ENCODE measurements at regions not wholly inside any gene's neighbourhood (a gene's known extent, or its start where the extent isn't known, plus 50 kb on each side); places are given as distances from the start of the nearest gene placed in this dataset.

DNA sequence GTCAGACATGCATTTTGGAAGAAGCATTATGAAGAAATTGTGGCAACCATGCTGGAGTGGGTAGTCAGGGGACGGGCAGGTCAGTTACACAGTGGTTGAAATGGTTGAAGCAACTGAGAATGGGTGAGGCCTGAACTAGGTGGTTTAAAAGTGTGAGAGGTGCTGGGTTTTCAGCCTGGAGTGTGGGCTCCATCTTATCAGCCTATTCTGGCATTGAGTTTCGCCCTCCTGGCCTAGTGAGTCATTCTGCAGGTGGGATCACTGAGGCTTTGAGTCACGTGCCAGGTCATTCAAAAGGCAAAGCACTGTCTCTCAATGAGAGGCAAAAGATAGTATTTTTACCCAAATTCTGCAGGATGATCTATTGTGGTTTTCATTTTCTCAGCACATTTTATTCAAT is 181.9 kb upstream of the CHD6 start:
- no peaks in the 10 kb centered on the region for H3K27me3 ChIP-seq (ENCODE audit: control insufficient read depth, extremely low read depth, insufficient read depth, low read length)
- H3K4me2 ChIP-seq (ENCODE audit: control insufficient read depth, extremely low read depth, insufficient read depth, low read depth, low read length) = no peak overlapping the region
- H3K79me2 ChIP-seq (ENCODE audit: control insufficient read depth, insufficient read depth, low read length) = no peaks in the 10 kb centered on the region
- dilution Hi-C loops (cut with MboI; ENCODE audit: extremely low pct_ligation_motif_present, low sequenced_read_pairs) = no loop called here
- no peak for TF ChIP-seq EZH2 (IDR thresholded peaks at IDR 0.05; ENCODE audit: low read length)
- TF ChIP-seq, protein P1, sequence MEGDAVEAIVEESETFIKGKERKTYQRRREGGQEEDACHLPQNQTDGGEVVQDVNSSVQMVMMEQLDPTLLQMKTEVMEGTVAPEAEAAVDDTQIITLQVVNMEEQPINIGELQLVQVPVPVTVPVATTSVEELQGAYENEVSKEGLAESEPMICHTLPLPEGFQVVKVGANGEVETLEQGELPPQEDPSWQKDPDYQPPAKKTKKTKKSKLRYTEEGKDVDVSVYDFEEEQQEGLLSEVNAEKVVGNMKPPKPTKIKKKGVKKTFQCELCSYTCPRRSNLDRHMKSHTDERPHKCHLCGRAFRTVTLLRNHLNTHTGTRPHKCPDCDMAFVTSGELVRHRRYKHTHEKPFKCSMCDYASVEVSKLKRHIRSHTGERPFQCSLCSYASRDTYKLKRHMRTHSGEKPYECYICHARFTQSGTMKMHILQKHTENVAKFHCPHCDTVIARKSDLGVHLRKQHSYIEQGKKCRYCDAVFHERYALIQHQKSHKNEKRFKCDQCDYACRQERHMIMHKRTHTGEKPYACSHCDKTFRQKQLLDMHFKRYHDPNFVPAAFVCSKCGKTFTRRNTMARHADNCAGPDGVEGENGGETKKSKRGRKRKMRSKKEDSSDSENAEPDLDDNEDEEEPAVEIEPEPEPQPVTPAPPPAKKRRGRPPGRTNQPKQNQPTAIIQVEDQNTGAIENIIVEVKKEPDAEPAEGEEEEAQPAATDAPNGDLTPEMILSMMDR (optimal IDR thresholded peaks at IDR 0.05 in 1 of 3, IDR thresholded peaks at IDR 0.05 in 1 of 3, conservative IDR thresholded peaks at IDR 0.05 in 1 of 3; ENCODE audit: extremely low read depth in 1 of 3, insufficient read depth in 2 of 3, low read length in 3 of 3) = no peak
- H3K36me3 ChIP-seq (ENCODE audit: control insufficient read depth in 2 of 2, extremely low read depth in 1 of 2, insufficient read depth in 2 of 2, low read length in 2 of 2) = no peaks in the 10 kb centered on the region
- no peak overlapping the region for H2AFZ ChIP-seq (ENCODE audit: control insufficient read depth, low read length)
- no peak for FAIRE-seq
- H3K9me3 ChIP-seq (ENCODE audit: control insufficient read depth, low read depth, low read length) = no peaks in the 10 kb centered on the region
- no peak overlapping the region for H3K4me3 ChIP-seq (ENCODE audit: control insufficient read depth in 2 of 3, extremely low read depth in 1 of 3, insufficient read depth in 2 of 3, low read depth in 1 of 3, low read length in 3 of 3)
- H3K9me1 ChIP-seq (ENCODE audit: control insufficient read depth, extremely low read depth, insufficient read depth, low read length) = no peaks in the 10 kb centered on the region
- no peaks in the 10 kb centered on the region for H3K4me1 ChIP-seq (ENCODE audit: control insufficient read depth, extremely low read depth, insufficient read depth, low read length)
- H3K27ac ChIP-seq (ENCODE audit: control insufficient read depth, insufficient read depth, low read length) = no peak overlapping the region
- H4K20me1 ChIP-seq (ENCODE audit: control insufficient read depth, extremely low read depth, insufficient read depth, low read length) = no peaks in the 10 kb centered on the region
- H3K9ac ChIP-seq (ENCODE audit: control insufficient read depth, extremely low read depth, insufficient read depth, low read length) = no peak overlapping the region
- no peak for DNase-seq (ENCODE audit: low read depth, low spot score)

DNA sequence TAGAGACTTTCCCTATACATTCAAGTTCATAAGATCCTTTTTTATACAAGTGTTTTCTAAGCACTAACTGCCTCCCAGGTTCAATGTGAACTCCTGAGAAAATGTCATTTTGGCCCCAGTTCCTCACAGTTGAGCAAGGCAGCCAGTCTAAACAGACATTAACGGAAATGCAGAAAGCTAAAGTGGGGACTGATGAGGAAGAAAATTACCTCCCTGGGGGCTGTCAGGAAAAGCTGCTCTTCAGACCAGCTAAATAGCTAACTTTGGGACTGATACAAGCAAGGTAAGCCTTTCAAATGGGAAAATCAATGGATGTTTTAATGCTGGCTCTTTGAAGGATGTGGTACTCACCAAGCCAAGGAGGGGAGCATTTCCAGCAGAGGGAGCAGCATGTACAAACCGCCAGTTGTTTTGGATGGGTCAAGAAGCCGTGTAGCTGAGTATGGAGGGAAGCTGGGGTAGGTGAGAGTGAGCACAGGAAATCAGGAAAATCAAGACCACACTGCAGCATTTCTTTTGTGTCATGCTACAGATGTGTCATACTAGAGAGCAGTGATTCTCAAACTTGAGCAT is 180.8 kb upstream of the CHD6 start:
- H3K27me3 ChIP-seq (ENCODE audit: control insufficient read depth, extremely low read depth, insufficient read depth, low read length) = no peaks in the 10 kb centered on the region
- FAIRE-seq (no peak), DNase-seq (ENCODE audit: low read depth, low spot score) (no peak)
- no peaks in the 10 kb centered on the region for H3K36me3 ChIP-seq (ENCODE audit: control insufficient read depth in 2 of 2, extremely low read depth in 1 of 2, insufficient read depth in 2 of 2, low read length in 2 of 2)
- no peaks in the 10 kb centered on the region for H4K20me1 ChIP-seq (ENCODE audit: control insufficient read depth, extremely low read depth, insufficient read depth, low read length)
- H3K4me3 ChIP-seq (ENCODE audit: control insufficient read depth in 2 of 3, extremely low read depth in 1 of 3, insufficient read depth in 2 of 3, low read depth in 1 of 3, low read length in 3 of 3) = no peak overlapping the region
- no peaks in the 10 kb centered on the region for H3K9me3 ChIP-seq (ENCODE audit: control insufficient read depth, low read depth, low read length)
- no peak overlapping the region for H3K4me2 ChIP-seq (ENCODE audit: control insufficient read depth, extremely low read depth, insufficient read depth, low read depth, low read length)
- H3K9me1 ChIP-seq (ENCODE audit: control insufficient read depth, extremely low read depth, insufficient read depth, low read length) = no peaks in the 10 kb centered on the region
- H3K9ac ChIP-seq (ENCODE audit: control insufficient read depth, extremely low read depth, insufficient read depth, low read length) = no peak overlapping the region
- TF ChIP-seq, protein P1 (optimal IDR thresholded peaks at IDR 0.05 in 1 of 3, IDR thresholded peaks at IDR 0.05 in 1 of 3, conservative IDR thresholded peaks at IDR 0.05 in 1 of 3; ENCODE audit: extremely low read depth in 1 of 3, insufficient read depth in 2 of 3, low read length in 3 of 3) = no peak
- TF ChIP-seq EZH2 (IDR thresholded peaks at IDR 0.05; ENCODE audit: low read length) = no peak
- H3K79me2 ChIP-seq (ENCODE audit: control insufficient read depth, insufficient read depth, low read length) = no peaks in the 10 kb centered on the region
- H3K27ac ChIP-seq (ENCODE audit: control insufficient read depth, insufficient read depth, low read length) = no peak overlapping the region
- H3K4me1 ChIP-seq (ENCODE audit: control insufficient read depth, extremely low read depth, insufficient read depth, low read length) = no peaks in the 10 kb centered on the region
- dilution Hi-C loops (cut with MboI; ENCODE audit: extremely low pct_ligation_motif_present, low sequenced_read_pairs) = no loop called here
- no peak overlapping the region for H2AFZ ChIP-seq (ENCODE audit: control insufficient read depth, low read length)
